ENCODE measurements at regions not wholly inside any gene's neighbourhood (a gene's known extent, or its start where the extent isn't known, plus 50 kb on each side); places are given as distances from the start of the nearest gene placed in this dataset.

DNA sequence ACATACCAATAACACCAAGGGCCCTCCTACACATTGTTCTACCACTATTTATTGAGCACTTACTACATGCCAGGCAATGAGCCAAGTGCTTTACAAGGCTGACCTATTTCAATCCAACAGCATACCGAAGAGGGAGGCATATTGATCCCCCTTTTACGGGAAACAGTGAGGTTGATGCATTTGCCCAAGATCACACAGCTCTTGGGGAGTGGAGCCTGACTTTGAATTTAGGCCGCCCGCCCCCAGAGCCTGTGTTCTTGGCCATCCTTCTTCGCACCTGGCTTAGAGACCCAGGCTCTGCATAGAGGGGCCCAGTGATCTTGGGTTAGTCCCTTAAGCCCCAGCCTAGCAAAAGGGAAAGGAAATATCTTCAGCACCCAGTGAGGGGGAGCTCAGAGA is 158.1 kb upstream of the IER5L start:
- H3K4me1 Mint-ChIP-seq: peaks cover 22 to 37% (median 31%) of the 10 kb centered on the region in 4 donors
- DNase-seq (peak in 1 of 10 donors; percentile 12), ATAC-seq (peak; percentile 33 to 43)
- no peaks in the 10 kb centered on the region for H3K27me3 Mint-ChIP-seq
- peak overlapping the region; percentile 80 to 97 (median 86) for H3K4me3 Mint-ChIP-seq
- POLR2A ChIA-PET: interaction anchor here (0.6 to 3.5 kb wide), 8 partner anchors 13 to 271 kb away, joined by 3 to 19 read pairs (median 4); partner anchors contain the start of gene IER5L
- H3K36me3 Mint-ChIP-seq: peaks cover 0 to under 1% (median 0%) of the 10 kb centered on the region in 3 donors
- peaks cover 0 to under 1% (median 0%) of the 10 kb centered on the region in 9 donors for H3K9me3 Mint-ChIP-seq
- peak overlapping the region in 9 of 10 donors; percentile 18 to 90 (median 74) for H3K27ac Mint-ChIP-seq

GRCh38 chr9:129335464-129336129 is 157.5 kb upstream of the IER5L start:
- H3K27me3 Mint-ChIP-seq: no peaks in the 10 kb centered on the region
- peak overlapping the region in 9 of 10 donors; percentile 18 to 89 (median 63) for H3K27ac Mint-ChIP-seq
- POLR2A ChIA-PET: interaction anchor here (0.6 to 3.5 kb wide), 13 partner anchors 11 to 271 kb away, joined by 3 to 22 read pairs (median 4); partner anchors contain the start of gene IER5L
- H3K36me3 Mint-ChIP-seq: peaks cover 0 to 4% (median 0%) of the 10 kb centered on the region in 3 donors
- H3K9me3 Mint-ChIP-seq: peaks cover 0 to 6% (median 3%) of the 10 kb centered on the region in 9 donors
- no peak for DNase-seq
- H3K4me3 Mint-ChIP-seq: peak overlapping the region; percentile 79 to 97 (median 84)
- H3K4me1 Mint-ChIP-seq: peaks cover 22 to 41% (median 31%) of the 10 kb centered on the region in 4 donors
- ATAC-seq: no peak

GRCh38 chr9:129334105-129334935 is 156.3 kb upstream of the IER5L start:
- POLR2A ChIA-PET: interaction anchor here (0.6 to 3.5 kb wide), 14 partner anchors 9 to 292 kb away, joined by 3 to 22 read pairs (median 6); partner anchors contain the start of genes IER5L and NTMT1
- Mint-ChIP-seq H3K27me3 (no peaks in the 10 kb centered on the region), H3K4me1 (peaks cover 22 to 41% (median 31%) of the 10 kb centered on the region in 4 donors), H3K36me3 (peaks cover 0 to 4% (median 0%) of the 10 kb centered on the region in 3 donors), H3K4me3 (peak overlapping the region; percentile 26 to 97 (median 82)), H3K9me3 (peaks cover 0 to 6% (median 3%) of the 10 kb centered on the region in 9 donors), H3K27ac (peak overlapping the region; percentile 12 to 94 (median 86))
- ATAC-seq (peak; percentile 60 to 66), DNase-seq (peak in 7 of 10 donors; percentile 23 to 68 (median 28))

DNA sequence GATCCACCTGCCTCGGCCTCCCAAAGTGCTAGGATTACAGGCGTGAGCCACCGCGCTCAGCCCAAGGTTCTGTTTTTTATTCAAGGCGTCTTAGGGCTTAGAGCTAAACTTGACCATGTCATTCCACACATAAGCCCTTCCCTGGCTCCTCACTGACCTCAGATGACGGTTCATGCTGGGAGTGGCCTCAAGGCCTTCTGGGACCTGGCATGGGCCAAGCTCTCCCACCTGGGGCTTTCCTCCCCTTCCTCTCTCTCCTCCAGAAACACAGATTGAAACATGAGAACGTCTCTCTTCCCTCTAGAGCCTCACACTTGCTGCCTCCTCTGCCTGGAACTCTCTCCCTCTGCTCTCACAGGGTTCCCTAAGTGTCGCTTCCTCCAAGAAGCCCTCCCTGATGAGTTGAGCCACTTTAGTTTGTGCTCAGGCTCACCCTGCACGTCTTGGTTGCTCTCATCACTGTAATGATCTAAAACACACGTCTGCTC is 155.6 kb upstream of the IER5L start:
- no peak for ATAC-seq
- peaks cover 0 to 6% (median 3%) of the 10 kb centered on the region in 9 donors for H3K9me3 Mint-ChIP-seq
- H3K27me3 Mint-ChIP-seq: no peaks in the 10 kb centered on the region
- H3K4me1 Mint-ChIP-seq: peaks cover 25 to 46% (median 37%) of the 10 kb centered on the region in 4 donors
- H3K36me3 Mint-ChIP-seq: peaks cover 0 to 4% (median 0%) of the 10 kb centered on the region in 3 donors
- POLR2A ChIA-PET: interaction anchor here (0.6 to 3.5 kb wide), 10 partner anchors 9 to 156 kb away, joined by 3 to 22 read pairs (median 6); partner anchors contain the start of gene IER5L
- H3K4me3 Mint-ChIP-seq: peak overlapping the region; percentile 26 to 97 (median 78)
- no peak for DNase-seq
- H3K27ac Mint-ChIP-seq: peak overlapping the region; percentile 12 to 94 (median 84)

- peaks cover 30 to 53% (median 47%) of the 10 kb centered on the region in 4 donors for H3K4me1 Mint-ChIP-seq
- POLR2A ChIA-PET: interaction anchor here (0.7 to 3.0 kb wide), 5 partner anchors 10 to 160 kb away, joined by 3 to 22 read pairs (median 3); no protein-coding TSS in a partner anchor
- no peaks in the 10 kb centered on the region for H3K27me3 Mint-ChIP-seq
- no peak for ATAC-seq
- H3K4me3 Mint-ChIP-seq: peak overlapping the region in 1 of 10 donors; percentile 6
- peak overlapping the region in 6 of 10 donors; percentile 21 to 65 (median 58) for H3K27ac Mint-ChIP-seq
- DNase-seq: no peak
- H3K36me3 Mint-ChIP-seq: peaks cover 0 to 4% (median 0%) of the 10 kb centered on the region in 3 donors
- H3K9me3 Mint-ChIP-seq: peaks cover 0 to 6% (median 3%) of the 10 kb centered on the region in 9 donors
Observed at GRCh38 chr9:129332581-129332980, 154.5 kb upstream of the IER5L start.

DNA sequence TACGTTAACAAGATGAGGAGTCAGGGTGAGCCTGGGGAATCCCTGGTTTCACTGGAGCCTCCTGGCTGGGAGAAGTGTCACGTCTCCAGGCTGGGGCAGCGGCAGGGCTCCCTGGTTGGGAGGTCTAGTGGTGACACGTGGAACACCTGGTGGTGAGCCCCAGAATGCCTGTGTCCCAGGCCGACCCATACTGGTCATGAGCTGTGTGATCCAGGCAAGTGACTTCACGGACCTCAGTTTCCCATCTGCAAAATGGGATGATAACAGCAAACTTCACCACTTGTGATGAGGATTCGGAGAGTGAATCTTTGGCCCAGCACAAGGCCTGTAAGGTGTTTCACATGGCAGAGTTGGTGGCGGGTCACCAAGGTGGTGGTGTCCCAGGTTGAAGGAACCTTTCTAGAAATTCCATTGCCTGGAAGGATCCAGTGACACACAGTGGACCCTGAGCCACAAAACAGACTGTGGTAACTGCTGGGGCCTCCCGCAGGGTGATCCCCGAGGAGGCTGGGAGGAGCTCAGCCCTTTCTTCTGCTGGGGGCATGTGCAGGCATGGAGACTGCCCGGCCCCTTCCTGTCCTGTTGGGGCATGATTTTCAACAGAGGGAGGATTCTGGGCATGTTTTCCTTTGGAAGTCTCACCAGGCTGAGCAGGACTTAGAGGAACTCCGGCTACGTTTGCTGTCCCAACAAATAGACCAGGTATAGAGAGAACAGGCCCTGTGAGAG is 153.9 kb upstream of the IER5L start:
- ATAC-seq (no peak), DNase-seq (no peak)
- Mint-ChIP-seq H3K36me3 (peaks cover 0 to 4% (median 0%) of the 10 kb centered on the region in 3 donors), H3K9me3 (peaks cover 0 to 6% (median 3%) of the 10 kb centered on the region in 9 donors), H3K4me1 (peaks cover 32 to 54% (median 49%) of the 10 kb centered on the region in 4 donors), H3K4me3 (no peak overlapping the region), H3K27me3 (no peaks in the 10 kb centered on the region), H3K27ac (peak overlapping the region in 4 of 10 donors; percentile 24 to 59 (median 50))
- POLR2A ChIA-PET: interaction anchor here (1.2 to 1.6 kb wide), 3 partner anchors 10 to 159 kb away, joined by 3 read pairs; no protein-coding TSS in a partner anchor

DNA sequence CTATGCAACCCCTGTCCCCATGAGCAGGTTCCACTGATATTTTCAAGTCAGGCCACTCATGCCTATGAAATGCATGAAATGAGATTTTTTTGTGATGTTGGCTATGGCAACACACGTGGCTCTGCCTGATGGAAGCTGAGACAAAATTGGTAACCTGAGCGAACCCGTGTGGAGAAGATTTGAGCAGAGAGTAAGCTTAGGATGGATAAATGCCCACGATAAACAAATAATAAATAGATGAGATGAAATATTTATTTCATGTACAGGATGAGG is 153.4 kb upstream of the IER5L start:
- no peak for ATAC-seq
- Mint-ChIP-seq H3K4me1 (peaks cover 27 to 49% (median 44%) of the 10 kb centered on the region in 4 donors), H3K36me3 (peaks cover 0 to 4% (median 0%) of the 10 kb centered on the region in 3 donors), H3K9me3 (peaks cover 0 to 6% (median 3%) of the 10 kb centered on the region in 9 donors), H3K27ac (peak overlapping the region in 7 of 10 donors; percentile 10 to 58 (median 24)), H3K4me3 (no peak overlapping the region), H3K27me3 (no peaks in the 10 kb centered on the region)
- DNase-seq: no peak
- POLR2A ChIA-PET: no interaction called here

DNA sequence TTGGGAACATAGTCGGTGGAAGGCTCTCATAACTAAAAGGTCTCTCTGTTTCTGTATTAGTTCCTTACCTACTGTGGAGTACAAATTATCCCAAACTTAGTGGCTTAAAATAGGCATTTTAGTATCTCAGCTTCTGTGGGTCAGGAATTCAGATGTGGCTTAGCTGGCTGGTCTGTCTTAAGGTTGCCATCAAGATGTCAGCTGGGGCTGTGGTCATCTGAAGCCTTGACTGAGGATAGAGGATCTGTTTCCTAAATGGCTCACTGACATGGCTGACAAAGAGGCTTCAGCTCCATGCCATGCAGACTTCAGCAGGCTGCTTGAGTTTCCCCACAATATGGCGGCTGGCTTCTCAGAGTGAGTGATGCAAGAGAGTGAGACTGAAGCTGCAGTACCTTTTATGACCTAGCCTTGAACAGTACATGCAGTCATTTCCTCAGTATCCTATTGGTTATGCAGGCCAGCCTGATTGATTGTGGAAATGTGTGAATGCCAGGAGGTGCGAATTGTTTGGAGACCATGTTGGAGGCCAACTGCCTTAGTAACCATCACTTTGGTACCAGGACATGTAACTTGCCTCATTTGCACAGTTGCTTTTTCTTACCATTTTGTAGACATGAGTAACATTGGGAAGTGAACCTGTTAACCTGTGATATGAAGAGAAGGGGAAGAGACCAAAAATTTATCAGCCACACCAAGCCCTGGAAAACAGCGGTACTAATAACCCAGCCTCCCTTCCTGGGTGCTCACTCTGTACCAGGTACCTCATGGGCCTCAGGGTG is 152.8 kb upstream of the IER5L start:
- Mint-ChIP-seq H3K36me3 (peaks cover 0 to 4% (median 0%) of the 10 kb centered on the region in 3 donors), H3K27me3 (no peaks in the 10 kb centered on the region), H3K27ac (peak overlapping the region in 7 of 10 donors; percentile 19 to 63 (median 47)), H3K9me3 (peaks cover 0 to 6% (median 3%) of the 10 kb centered on the region in 9 donors), H3K4me3 (no peak overlapping the region), H3K4me1 (peaks cover 23 to 44% (median 39%) of the 10 kb centered on the region in 4 donors)
- DNase-seq (no peak), ATAC-seq (no peak)
- POLR2A ChIA-PET: interaction anchor here (0.9 kb wide), 1 partner anchor 10 kb away, joined by 4 read pairs; no protein-coding TSS in a partner anchor

DNA sequence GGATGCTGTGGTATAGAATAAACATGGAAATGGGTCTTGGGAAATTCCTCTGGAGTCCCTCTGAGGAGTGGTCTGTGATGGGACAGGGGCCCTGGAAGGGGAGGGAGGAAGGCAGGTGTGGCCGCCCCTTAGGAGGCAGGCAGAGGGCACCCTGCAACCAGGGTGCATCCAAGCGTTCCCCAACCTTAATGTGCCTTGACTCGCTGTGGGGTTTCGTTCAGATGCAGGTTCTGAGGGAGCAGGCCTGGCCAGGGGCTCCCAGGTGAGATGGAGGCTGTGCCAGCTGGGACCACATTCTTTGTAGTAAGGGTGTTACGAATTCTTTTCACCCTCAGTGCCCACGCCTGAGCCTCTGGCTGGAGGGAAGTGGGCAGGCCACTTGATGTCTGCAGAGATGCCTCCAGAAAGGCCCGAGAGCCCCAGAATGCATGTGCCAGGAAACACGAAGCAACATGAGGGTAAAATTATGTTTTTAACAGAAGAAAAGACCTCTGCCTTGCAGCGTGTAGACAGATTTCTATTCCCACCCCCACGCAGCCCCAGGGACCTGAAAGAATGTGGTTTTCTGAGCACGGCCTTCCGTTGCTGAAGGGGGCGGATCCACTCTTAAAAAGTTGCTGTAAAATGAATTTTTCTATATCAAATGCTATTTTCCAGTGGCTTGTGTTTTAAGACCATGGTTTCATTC is 150.4 kb upstream of the IER5L start:
- Mint-ChIP-seq H3K4me3 (peak overlapping the region in 9 of 10 donors; percentile 15 to 70 (median 48)), H3K27ac (peak overlapping the region; percentile 27 to 94 (median 81)), H3K27me3 (no peaks in the 10 kb centered on the region), H3K36me3 (peaks cover 0 to 4% (median 0%) of the 10 kb centered on the region in 3 donors), H3K9me3 (peaks cover 0 to 6% (median 3%) of the 10 kb centered on the region in 9 donors), H3K4me1 (peaks cover 11 to 23% (median 19%) of the 10 kb centered on the region in 4 donors)
- DNase-seq: peak in 4 of 10 donors; percentile 27 to 48 (median 32)
- POLR2A ChIA-PET: interaction anchor here (0.6 kb wide), 1 partner anchor 115 kb away, joined by 3 read pairs; no protein-coding TSS in a partner anchor
- ATAC-seq: peak; percentile 76 to 81

- peaks cover 13 to 21% (median 19%) of the 10 kb centered on the region in 4 donors for H3K4me1 Mint-ChIP-seq
- peaks cover 0 to 6% (median 3%) of the 10 kb centered on the region in 9 donors for H3K9me3 Mint-ChIP-seq
- peaks cover 0 to 4% (median 0%) of the 10 kb centered on the region in 3 donors for H3K36me3 Mint-ChIP-seq
- ATAC-seq (no peak), DNase-seq (no peak)
- H3K27me3 Mint-ChIP-seq: no peaks in the 10 kb centered on the region
- peak overlapping the region; percentile 27 to 94 (median 81) for H3K27ac Mint-ChIP-seq
- POLR2A ChIA-PET: interaction anchor here (0.7 kb wide), 1 partner anchor 162 kb away, joined by 7 read pairs; no protein-coding TSS in a partner anchor
- H3K4me3 Mint-ChIP-seq: peak overlapping the region in 4 of 10 donors; percentile 15 to 70 (median 52)
Observed at GRCh38 chr9:129327552-129328328, 149.7 kb upstream of the IER5L start.
